ENCODE measurements at regions not wholly inside any gene's neighbourhood (a gene's known extent, or its start where the extent isn't known, plus 50 kb on each side); places are given as distances from the start of the nearest gene placed in this dataset.

GRCh38 chr7:67771846-67772605 lies 775.4 kb downstream of the TYW1 start:
- no peak for DNase-seq

- DNase-seq, result no peak
Measured at GRCh38 chr7:67773081-67773480, 776.4 kb downstream of the TYW1 start.

GRCh38 chr7:67777119-67777518 lies 780.5 kb downstream of the TYW1 start:
- no peak for DNase-seq

- DNase-seq, result no peak
Measured at GRCh38 chr7:67781841-67782240, 785.2 kb downstream of the TYW1 start.

- DNase-seq, result no peak
Measured at GRCh38 chr7:67786021-67786420, 789.4 kb downstream of the TYW1 start.

GRCh38 chr7:67788669-67789068 lies 792.0 kb downstream of the TYW1 start:
- DNase-seq, result no peak

- DNase-seq, result no peak
Measured at GRCh38 chr7:67791918-67792317, 795.3 kb downstream of the TYW1 start.

- no peak for DNase-seq
Measured at GRCh38 chr7:67794544-67794943, 797.9 kb downstream of the TYW1 start.

GRCh38 chr7:67803789-67804188 lies 807.2 kb downstream of the TYW1 start:
- no peak for DNase-seq

GRCh38 chr7:67805921-67806471 lies 809.4 kb downstream of the TYW1 start:
- no peak for DNase-seq

GRCh38 chr7:67807826-67808225 lies 811.2 kb downstream of the TYW1 start:
- DNase-seq, result no peak

GRCh38 chr7:67809586-67809985 lies 813.0 kb downstream of the TYW1 start:
- DNase-seq, result no peak

- no peak for DNase-seq
Measured at GRCh38 chr7:67813621-67814292, 817.1 kb downstream of the TYW1 start.

GRCh38 chr7:67817481-67817880 lies 820.8 kb downstream of the TYW1 start:
- no peak for DNase-seq

GRCh38 chr7:67821116-67821515 lies 824.5 kb downstream of the TYW1 start:
- DNase-seq, result no peak

- DNase-seq, result no peak
Measured at GRCh38 chr7:67823345-67823744, 826.7 kb downstream of the TYW1 start.

- no peak for DNase-seq
Measured at GRCh38 chr7:67825356-67825755, 828.7 kb downstream of the TYW1 start.

GRCh38 chr7:67841896-67842295 lies 845.3 kb downstream of the TYW1 start:
- DNase-seq, result no peak

GRCh38 chr7:67842571-67842970 lies 845.9 kb downstream of the TYW1 start:
- no peak for DNase-seq

- DNase-seq, result no peak
Measured at GRCh38 chr7:67843001-67843565, 846.5 kb downstream of the TYW1 start.

- DNase-seq, result no peak
Measured at GRCh38 chr7:67843615-67844014, 847.0 kb downstream of the TYW1 start.

GRCh38 chr7:67847092-67847787 lies 850.6 kb downstream of the TYW1 start:
- DNase-seq, result no peak
